H54 (cell line): ENCODE measurements at regions not wholly inside any gene's neighbourhood (a gene's known extent, or its start where the extent isn't known, plus 50 kb on each side); places are given as distances from the start of the nearest gene placed in this dataset.
"Not testable (repeated sequence)": the region's sequence is repeated elsewhere in the genome, so short reads cannot be mapped to it uniquely, and the experiment has no call there.

Experiments
- DNase-seq: peaks from one replicate; pipeline ENCODE4 v3.0.0; 2011; ENCODE audit warnings: low spot score, mixed read lengths; ENCODE audit not compliant: insufficient read length
- FAIRE-seq: peaks from 3 replicates; lab custom pipeline; 2011; peaks lifted over from hg19 to GRCh38; lab: Jason Lieb, UNC
- POLR2A ChIP-seq: IDR thresholded peaks from 2 replicates; pipeline ENCODE4 v1.6.1; 2011; ENCODE audit warnings: low read depth, mild to moderate bottlenecking, low read length

DNA sequence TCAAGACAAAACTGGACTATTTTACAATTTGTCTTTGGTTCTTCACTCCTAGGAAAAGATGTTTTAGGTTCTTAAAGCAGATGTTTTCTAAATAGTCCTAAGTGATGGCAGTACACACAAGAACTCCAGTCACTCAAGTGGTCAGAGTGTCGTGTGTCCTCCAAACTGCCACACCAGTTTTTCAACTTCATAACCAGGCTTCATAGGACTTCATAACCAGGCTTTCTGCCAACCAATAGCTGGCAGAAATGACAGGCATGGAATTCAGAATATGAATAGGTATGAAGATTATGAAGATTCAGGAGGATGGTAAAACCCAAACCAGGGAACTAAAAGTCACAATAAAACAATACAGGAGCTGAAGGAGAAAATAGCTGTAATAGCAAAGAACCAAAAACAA lies 721.2 kb upstream of the SEMA3D start:
- FAIRE-seq = no peak
- DNase-seq = no peak
- no peak for TF ChIP-seq POLR2A

DNA sequence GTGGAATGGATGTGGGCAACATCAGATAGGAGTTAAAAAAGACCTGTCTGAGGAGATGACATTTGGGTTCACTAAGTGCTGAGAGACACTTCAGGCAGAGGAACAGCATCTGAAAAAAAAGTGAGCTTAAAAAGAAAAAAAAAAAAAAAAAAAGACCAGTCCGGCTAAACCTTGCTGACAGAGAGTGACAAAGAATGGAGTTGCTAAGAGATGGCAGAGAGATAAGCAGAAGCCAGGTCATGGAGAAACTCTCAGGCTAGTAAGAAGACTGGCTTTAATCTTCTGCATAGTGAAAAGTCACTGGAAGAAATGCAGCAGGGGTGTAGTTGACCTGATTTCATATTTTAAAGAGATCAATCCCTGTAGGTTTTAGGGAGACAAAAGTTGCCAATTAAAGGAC lies 711.1 kb upstream of the SEMA3D start:
- FAIRE-seq (no peak), DNase-seq (no peak)
- no peak for TF ChIP-seq POLR2A

DNA sequence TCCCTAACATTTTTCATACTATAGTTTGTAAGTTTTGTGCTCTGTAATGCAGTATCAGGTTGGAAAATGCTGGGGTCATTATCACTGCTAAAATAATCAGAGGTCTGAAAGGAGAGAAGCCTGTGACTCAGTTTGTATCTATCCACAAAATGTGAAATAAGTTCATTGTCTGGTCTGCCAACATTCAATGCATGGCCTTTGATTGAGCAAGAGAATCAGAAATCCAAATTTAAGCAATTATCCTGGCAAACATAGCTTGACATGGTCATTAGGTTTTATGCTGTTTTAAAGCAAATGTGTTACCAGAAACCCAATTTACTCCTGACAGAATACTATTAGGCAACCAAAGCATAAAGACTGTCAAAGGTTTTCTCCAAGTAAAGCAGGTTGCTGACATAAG lies 709.7 kb upstream of the SEMA3D start:
- FAIRE-seq = no peak
- TF ChIP-seq POLR2A = no peak
- no peak for DNase-seq

DNA sequence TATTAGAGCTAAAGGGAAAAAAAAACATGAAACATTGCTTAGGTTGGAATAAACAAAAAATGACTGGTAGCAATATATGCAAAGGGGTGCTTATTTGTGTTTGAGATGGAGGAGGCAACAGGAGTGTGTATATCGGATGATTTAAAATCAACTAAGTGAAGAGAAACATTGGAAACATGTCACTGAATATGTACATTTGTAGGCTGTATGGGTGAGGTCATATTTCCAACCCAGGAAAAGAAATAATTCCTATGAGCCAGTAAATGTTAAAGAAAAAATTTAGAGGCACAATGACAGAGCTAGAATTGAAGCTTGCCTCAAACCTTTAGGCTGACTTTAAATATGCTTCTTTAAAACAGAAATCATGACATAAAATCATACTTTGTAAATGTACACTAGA lies 709.0 kb upstream of the SEMA3D start:
- FAIRE-seq (no peak), DNase-seq (no peak)
- no peak for TF ChIP-seq POLR2A

DNA sequence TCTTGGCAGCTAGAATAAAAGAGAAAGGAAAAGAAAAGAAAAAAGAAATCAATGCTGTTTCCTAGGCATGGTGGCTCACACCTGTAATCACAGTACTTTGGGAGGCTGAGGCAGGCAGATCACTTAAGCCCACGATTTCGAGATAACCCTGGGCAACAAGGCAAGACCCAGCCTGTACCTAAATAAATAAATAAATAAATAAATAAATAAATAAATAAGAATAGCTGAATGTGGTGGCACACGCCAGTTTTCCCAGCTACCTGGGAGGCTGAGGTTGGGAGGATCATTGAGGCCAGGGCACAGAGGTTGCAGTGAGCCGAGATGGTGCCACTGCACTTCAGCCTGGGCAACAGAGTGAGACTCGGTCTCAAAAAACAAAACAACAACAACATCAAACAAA lies 705.0 kb upstream of the SEMA3D start:
- DNase-seq, FAIRE-seq: not testable (repeated sequence)

DNA sequence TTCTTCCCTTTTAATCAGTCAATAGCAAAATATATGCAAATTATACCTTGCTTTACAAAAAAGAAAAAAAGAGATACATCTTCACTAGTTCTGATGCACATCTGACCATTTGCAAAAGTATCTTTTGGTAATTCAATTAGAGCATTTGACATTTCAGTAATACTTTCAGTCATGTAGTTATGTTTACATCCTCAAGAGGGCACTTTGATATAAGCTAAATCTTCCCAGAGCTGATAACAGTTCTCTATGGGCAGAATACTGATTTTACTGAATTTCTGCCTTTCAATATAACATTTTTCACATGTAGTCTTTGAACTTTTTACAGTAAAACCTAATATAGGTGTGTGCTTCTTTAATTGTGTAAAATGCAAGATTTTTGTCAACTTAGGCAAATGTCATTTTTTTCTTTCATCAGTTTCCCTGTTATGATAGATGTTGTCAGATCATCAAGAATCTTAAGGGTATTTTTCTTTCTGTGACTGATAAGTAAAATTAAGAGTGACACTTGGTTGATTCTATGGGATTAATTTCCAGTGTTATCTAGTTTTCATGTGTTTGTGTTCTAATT lies 703.5 kb upstream of the SEMA3D start:
- no peak for TF ChIP-seq POLR2A
- DNase-seq (no peak), FAIRE-seq (no peak)

DNA sequence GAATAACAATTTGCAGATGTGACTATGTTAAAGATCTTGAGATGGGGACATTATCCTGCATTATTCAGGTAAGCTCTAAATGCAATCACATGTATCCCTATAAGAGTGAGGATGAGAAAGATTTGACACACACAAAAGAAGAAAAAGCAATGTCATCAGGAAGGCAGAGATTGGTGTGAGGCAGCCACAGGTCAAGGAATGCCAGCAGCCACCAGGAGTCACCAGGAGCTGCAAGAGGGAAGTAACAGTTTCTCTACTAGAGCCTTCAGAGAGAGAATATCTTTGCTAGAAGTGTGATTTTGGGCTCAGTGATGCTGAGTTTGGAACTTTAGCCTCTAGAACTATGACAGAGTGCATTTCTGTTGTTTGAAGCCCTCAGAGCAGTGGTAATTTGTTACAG lies 700.3 kb upstream of the SEMA3D start:
- no peak for DNase-seq

DNA sequence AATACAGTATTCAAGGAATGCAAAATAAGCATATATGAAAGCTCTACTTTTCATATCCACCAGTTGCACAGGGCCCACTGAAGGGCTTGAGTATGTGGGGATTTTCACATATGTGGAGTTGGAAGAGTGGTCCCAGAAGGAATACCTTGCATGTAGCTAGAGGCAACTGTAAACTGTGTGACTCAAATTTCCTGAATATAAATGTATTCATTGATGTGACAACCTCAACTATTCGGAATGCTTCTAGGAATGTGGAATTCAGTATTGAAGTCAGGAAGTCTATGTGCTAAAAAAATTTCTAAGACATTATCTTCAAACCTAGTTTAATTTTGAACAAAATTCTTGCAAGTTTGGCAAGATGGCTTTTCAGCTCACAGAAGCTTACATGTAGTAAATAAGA lies 695.5 kb upstream of the SEMA3D start:
- no peak for TF ChIP-seq POLR2A
- no peak for DNase-seq
- FAIRE-seq = no peak

More for the DNA sequence above, 700.3 kb upstream of the SEMA3D start:
- TF ChIP-seq POLR2A = no peak
- FAIRE-seq = no peak

DNA sequence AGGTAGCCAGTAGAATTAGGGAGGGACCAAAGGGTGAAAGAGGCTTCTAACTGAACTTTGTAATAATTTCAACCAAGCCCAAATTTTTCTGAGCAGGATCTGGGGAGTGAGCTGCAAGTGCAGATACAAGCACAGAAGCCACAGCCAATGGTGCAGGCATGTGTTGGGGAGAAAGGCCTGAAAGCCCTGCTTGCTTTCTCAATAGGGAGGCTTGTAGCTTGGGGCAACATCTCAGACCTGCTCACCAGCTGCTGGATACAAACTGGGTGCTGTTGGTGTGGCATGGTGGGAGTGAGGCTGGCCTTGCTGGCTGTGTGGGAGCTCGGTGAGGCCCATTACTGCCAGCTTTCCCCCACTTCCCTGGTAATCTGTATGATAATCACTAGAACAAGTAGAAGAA lies 688.5 kb upstream of the SEMA3D start:
- FAIRE-seq (no peak), DNase-seq (no peak)
- TF ChIP-seq POLR2A = no peak

DNA sequence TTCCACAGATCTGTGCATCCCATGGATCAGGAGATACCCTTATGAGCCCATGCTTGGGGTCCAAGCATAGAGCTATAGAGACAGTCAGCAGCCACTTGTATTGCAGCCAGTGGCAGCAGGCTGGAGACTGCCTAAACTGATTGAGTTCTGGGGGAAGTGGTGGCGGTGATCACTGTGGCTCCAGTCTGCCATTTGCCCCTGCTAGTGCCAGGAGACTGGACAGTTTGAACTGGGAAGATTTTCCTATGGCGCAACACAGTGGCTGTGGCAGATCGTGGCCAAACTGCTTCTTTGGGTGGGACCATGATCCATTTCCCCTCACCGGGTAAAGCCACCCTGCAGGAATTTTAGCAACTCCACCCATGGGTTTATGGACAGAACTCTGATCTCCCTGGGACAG lies 679.7 kb upstream of the SEMA3D start:
- no peak for DNase-seq
- FAIRE-seq = no peak
- no peak for TF ChIP-seq POLR2A

DNA sequence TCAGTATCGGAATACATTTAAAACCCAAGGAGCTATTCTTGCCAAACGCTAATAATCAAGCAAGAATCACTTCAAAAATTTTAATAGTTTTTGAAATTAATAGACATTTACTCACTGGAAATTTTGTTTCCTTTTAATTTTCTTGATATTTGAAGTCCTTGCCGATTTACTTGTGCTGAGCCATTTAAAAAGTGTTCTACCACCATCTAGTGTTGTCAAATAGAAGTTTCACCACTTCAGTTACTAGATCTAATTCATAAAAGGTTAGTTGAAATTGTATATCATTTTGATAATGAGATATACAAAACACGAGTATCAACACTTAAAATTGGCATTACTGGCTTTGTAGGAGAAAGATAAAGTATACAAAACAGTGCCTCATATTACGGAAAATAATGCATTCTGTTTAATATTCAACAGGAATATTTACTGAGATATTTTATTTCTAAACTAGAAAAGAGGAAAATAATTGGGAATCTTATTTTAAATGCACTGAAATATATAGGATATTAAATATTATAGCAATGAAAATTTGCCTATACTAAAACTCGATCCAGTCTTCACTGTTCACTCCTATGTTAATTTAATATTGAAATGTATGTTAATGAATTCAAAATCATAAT lies 664.8 kb upstream of the SEMA3D start:
- FAIRE-seq (no peak), DNase-seq (no peak)
- no peak for TF ChIP-seq POLR2A

DNA sequence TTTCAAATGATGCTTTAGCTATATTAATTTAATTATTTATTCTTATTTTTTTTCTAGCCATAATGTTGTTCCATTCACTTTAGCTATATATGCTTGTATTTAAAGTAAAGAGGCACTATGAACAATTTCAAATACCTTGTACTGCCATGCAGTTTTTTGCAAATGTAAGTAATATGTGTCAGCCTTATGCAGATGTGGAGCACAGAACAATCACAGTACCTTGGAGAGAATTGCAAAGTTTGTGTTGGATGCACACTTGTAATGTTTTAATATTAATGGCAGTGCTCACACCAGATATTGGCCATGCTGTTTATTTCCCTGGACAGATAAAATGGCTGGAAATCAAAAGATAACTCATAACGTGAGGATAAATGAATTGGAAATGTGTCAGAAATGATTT lies 663.5 kb upstream of the SEMA3D start:
- no peak for FAIRE-seq
- no peak for TF ChIP-seq POLR2A
- DNase-seq = no peak

DNA sequence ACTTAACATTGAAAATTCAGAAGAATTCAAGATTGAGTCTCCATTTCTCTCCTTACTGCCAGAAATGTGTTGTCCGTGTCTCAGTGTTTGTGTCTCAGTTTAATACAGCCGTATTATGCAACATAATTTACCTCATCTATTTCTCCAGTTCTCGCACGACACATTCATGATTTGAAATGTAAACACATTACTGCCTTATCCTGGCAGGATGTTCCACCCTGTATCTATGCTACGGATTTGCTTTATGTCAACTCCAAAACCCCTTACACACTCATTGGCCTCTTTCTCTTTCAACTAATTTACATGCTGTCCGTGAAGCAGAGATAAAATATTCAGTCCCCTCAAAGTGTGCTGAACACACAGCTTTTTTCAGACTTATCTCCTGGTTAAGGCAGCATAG lies 653.7 kb upstream of the SEMA3D start:
- no peak for FAIRE-seq

DNA sequence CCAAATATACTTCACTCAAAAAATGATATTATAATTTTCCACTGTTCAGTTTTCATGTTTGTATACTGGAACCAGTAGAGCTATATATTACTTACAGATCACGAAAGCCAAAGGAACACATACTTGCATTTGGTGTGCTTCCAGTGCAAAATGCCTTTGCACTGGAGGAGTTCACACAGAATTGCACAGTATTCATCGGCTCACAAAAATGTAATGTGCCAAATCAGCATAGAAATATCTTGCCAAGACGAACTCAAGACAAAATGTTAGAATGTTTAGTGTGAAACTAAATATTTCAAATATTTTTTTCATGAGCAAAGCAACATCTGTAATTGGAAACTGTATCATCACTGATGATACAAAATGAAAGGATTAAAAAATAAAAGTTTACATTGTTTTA lies 646.2 kb upstream of the SEMA3D start:
- DNase-seq = no peak
- no peak for FAIRE-seq
- TF ChIP-seq POLR2A = no peak

More for the DNA sequence above, 653.7 kb upstream of the SEMA3D start:
- TF ChIP-seq POLR2A = no peak
- DNase-seq = no peak

DNA sequence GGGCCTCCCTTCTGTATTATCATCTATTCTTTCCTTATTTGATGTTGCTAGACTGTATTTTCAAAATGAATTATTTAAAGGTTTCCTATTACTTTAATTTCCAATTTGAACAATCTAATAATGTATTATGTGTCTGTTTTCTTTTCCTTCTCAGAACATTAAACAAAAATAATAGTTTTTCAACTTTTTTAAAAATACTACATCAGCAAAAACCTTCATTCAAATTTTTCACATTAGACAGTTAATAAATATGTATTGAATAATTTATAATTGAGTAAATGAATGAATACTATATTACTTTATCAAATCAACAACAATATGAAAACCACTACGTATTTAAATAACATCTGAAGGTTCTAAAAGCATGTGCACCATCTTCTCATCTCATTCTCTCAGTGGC lies 644.1 kb upstream of the SEMA3D start:
- FAIRE-seq (no peak), DNase-seq (no peak)
- no peak for TF ChIP-seq POLR2A

DNA sequence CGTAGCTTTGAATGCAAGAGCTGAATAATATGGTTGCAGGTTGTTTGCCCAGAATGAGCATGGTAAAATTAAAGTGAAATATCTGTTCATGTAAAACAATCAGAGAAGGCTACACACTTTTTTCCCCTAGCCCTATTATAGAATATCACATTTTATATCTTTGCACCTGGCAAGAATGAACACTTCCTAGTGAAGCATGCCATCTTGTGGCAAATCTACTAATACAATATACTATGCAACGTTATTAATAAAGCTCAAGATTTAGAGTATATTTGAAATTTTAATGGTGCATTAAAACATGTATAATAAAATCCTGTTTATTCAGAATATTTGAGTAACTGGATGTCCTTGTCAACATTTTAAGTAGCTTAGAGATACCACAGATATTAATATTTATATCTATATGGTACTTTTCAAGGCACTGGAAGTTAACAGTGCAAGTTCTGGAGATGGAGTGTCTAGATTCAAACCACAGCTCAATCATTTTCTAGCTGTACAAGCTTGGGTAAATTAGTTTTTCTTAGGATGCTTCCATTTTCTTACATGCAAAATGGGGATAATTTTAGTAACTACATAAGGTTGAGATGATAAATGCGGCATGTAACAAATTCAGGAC lies 643.1 kb upstream of the SEMA3D start:
- TF ChIP-seq POLR2A = no peak
- DNase-seq (no peak), FAIRE-seq (no peak)
